Heart left ventricle (tissue), 13 donors: ENCODE measurements at regions not wholly inside any gene's neighbourhood (a gene's known extent, or its start where the extent isn't known, plus 50 kb on each side); places are given as distances from the start of the nearest gene placed in this dataset.

Experiments
- CTCF ChIP-seq, 12 donors: fragments of 200-600 bp; sonication (generic) in 4 of 12; IDR thresholded peaks; one replicate each; pipeline versions ENCODE4 v1.5.0 to v1.8.0; 2018 to 2022; ENCODE audit warnings: antibody characterized with exemption in 12 of 12, mild to moderate bottlenecking in 5 of 12
- POLR2A ChIP-seq, 2 donors: fragments of 450-650 bp; IDR thresholded peaks; one replicate each; pipeline ENCODE4 v1.6.1; 2017; ENCODE audit warnings: antibody characterized with exemption in 2 of 2, mild to moderate bottlenecking in 2 of 2, moderate library complexity in 2 of 2
- donor health status: ischemic (EF 13 %, LVEDD 7.1; RV severe dilation, severe dysfunction).
- donor health status: DM: no; HTN: yes; CAD: no.
- donor health status: DM: no; HTN: no; CAD: no.
- donor health status: ischemic (EF 25% LVEDD 6.9; RV normal size, moderate dysfunction).
- donor health status: ischemic (EF 25% LVEDD 5.7; RV mildly dilated, moderate dysfunction).
- donor health status: ischemic (EF 35%, LVEDD 5.7; RV mildly dilated, moderate dysfunction).
- donor health status: nonischemic (EF 11% LVEDD 7.7; RV severe dilation, severe dysfunction).
- donor health status: DM: yes; HTN: yes; CAD: no.
- donor health status: PGD.
- donor health status: ischemic (EF 29% LVEDD 5.4; RV normal size, mild dysfunction).
- donor health status: nonischemic (EF 23%, LVEDD 6.1; RV moderate dilation, normal function).

- no peak for TF ChIP-seq CTCF (IDR thresholded peaks at IDR 0.05)
- TF ChIP-seq POLR2A (IDR thresholded peaks at IDR 0.05): no peak
Observed at GRCh38 chr5:118557251-118557661, 431.1 kb downstream of the DTWD2 start.
